HG03159 (cell line): ENCODE measurements at regions not wholly inside any gene's neighbourhood (a gene's known extent, or its start where the extent isn't known, plus 50 kb on each side); places are given as distances from the start of the nearest gene placed in this dataset.

Experiments
- ATAC-seq: cut with Tn5 transposase; IDR thresholded peaks from one replicate; pipeline ENCODE4 v1.9.1; 2021; ENCODE audit warnings: mild to moderate bottlenecking, moderate library complexity; ENCODE audit not compliant: unreplicated experiment

DNA sequence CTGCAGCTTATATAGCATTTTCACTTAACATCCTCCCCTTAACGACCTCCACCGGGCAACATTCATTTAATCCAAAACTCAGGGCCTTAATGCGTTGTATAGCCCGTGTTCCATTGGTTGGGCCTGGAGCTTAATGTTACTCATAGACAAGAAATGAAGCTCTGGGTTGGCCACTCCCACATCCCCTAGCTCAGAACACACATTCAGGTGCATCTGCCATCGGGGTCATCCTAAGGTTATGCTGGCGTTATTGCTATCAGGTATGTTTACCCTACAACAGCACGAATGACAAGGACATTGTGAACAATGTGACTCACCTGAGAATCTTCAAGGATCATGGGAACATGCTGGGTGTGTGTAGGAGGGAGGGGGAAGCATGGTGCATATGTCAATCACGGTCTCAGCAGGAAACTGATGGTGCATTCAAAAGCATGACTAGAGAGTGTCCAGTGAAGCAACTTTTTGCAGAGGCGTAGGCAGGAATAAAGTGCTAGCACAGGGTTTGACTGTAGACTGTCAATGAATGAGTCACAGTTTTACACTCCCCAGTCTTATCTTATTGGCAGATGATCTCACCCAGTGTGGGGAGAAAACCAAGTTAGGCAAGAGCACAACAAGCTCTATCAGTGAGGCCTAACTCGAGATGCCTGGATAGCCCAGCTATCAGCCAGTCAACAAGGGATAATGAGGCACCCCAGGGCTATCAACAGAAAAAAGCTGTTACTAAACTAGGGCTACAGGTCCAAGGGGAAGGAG lies 402.1 kb upstream of the MCTP2 start:
- ATAC-seq, result no peak

DNA sequence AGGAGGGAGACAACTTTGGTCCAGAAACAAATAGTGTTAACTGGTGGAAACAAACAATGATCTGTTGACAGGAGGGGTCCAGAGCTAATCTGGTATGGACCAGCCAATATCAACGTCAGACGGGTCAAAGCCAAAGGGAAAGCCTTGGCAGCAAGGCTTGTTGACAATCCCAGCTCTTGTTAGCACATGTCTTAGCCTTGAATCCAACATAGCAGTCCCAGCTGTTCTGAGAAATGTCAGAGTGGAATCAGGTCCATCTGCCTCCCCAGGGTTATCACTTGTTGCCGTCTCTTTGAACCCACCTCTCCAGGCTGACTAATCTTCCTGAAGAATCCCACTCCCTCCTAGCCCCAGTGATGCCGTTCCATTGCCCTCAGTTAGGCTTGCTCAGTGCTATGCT lies 404.6 kb upstream of the MCTP2 start:
- no peak for ATAC-seq

DNA sequence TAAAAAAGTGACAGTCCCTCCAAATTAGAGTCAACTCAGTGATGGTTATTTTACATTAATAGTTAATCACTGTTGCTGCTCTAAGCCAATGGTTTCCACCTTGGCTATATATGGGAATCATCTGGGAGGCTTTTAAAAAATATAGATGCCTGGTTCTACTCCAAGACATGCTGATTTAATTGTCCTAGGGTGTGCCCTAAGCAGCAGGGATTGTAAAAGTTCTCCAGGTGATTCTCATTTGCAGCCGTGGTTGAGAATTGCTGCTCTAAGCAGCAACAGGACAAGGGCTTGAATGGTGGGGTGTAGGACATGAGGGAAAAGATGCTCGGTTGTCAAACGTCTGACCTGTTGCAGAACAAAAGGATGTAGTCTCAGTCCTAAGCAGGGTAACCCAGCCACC lies 405.1 kb upstream of the MCTP2 start:
- ATAC-seq, result no peak

DNA sequence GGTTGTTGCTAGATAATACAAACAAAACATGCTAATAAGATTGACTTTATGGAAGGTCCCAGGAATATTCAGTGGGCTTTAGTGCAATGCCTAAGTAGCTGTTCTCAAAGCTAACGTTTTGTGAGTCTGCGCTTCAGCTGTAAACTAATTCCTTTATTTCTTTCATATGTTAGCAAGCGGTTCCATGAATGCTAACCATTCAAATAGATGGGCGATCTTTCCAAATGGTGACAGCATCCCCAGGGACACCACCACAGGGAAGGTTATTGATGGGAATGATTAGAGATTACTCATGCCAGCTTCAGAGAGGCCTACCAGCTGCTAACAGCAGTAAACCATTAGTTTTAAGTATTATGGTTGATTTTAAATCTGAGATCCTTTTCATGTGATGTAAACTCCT lies 405.7 kb upstream of the MCTP2 start:
- no peak for ATAC-seq

DNA sequence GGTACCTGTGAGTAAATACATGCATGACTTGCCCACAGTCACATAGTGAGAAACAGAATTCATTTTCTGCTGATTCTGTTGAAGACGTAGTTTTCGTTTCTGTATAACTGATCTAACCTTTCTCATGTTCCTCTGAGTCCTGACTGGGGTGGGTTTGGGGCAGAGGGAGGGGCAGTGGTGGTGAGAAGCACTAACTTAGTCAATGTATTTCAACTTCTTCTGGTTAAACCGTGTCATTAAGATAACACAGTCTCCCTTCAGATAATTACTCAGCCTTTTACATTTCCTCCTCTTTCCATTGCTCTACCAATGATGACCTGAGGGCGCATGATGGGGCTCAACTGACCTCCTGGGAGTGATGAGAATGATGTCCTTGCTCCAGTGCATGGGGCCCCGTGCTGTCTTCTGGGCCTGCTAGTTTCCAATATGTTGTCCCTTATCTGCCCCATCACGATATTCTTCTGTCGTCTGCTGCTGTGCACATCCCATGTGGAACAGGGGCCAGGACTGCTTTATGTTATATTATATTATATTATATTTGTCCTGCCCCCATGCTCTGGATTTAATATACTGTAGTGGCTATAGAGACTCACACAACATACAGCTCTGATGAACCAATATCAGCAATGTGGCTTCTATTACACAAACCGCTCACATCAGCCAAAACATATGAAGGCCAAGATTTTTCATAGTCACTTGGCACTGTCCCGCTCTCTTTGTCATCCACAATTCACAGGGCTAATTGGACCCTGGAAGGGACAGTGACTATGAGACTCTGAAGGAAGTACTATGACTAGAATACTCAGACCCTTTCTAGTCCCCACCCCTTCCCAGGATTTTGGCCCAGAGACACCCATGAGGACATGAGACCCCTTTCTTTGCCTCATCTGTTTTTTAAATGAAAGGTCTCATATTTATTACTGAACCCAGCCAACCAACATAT lies 407.1 kb upstream of the MCTP2 start:
- ATAC-seq, result no peak

DNA sequence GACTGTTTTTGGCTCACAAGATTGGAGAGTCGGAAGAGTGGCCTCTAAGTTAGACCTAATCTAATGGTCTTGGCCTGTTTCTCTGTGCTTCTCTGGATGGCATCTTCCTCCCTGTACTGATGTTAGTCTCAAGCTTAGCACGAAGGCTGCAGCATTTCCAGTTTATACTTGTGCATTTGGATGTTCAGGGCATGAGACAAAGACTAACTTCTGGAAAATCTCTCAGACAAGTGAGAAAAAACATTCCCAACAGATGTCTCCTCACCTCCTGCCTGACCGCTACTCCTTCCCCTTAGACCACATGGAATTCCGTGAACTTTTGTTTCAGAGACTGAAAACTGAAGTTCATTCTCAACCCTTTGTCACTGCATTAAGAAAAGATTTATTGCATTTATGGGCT lies 410.8 kb upstream of the MCTP2 start:
- no peak for ATAC-seq

DNA sequence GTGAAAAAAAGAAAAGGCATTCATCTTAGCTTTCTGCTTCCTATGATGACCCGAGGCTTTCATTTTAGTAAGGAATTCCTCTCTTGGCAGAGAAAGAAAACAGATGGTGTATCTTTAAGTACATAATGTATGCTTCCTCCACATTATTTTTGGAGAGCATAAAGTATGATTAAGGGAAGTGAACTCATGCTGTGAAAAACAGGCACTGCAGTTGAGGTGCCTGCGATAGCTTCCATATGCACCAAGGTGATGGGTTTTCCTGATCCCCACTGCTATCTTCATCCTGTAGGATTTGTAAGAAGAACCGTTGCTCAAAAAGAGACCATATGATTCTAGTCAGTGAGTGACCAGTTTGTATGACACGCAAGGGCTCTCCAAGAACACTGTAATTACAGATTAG lies 411.5 kb upstream of the MCTP2 start:
- ATAC-seq, result no peak

DNA sequence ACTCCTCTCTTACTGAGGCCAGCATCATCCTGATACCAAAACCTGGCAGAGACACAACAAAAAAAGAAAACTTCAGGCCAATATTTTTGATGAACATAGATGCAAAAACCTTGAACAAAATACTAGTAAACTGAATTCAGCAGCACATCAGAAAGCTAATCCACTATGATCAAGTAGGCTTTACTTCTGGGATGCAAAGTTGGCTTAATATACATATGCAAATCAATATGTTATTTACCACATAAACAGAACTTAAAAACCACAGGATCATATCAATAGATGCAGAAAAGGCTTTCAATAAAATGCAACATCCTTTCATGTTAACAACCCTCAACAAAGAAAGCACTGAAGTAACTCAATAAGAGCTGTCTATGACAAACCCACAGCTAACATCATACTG lies 414.5 kb upstream of the MCTP2 start:
- no peak for ATAC-seq

DNA sequence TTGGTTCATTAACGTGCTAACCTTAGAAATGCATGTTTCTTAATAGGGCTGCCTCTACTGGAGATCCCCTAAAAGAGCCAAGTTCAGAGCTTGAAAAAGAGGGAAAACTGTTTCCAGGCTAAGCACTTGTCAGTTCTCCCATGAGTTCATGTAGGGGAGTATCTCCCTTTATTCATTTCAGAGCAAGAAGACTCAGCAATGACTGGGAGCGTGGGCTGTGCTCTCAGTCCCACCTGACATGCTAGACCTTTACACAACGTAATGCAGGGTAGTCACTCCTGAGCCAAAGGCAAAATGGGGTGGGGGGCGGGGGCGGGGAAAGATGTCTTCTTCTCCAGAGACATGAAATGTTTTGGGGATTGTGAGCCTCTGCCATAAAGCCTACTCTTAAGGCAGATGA lies 420.1 kb upstream of the MCTP2 start:
- ATAC-seq, result no peak

DNA sequence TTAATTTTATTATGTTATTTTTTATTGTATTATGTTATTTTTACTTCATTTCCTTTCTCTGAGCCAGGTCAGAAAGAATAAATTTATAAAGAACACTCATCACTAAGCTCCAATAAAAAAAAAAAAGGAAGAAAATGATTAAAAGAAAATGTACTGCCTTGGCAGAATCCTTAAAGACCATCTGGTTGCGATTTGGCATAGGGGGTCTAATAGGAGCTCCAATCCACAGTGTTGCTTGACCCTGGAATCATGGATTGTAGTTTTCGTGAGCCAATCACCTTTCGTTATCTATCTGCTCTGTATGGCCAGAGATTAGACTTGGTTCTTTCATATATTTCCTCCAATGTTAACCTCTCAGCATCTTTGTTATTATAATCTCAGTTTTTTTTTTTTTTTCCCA lies 421.8 kb upstream of the MCTP2 start:
- no peak for ATAC-seq

DNA sequence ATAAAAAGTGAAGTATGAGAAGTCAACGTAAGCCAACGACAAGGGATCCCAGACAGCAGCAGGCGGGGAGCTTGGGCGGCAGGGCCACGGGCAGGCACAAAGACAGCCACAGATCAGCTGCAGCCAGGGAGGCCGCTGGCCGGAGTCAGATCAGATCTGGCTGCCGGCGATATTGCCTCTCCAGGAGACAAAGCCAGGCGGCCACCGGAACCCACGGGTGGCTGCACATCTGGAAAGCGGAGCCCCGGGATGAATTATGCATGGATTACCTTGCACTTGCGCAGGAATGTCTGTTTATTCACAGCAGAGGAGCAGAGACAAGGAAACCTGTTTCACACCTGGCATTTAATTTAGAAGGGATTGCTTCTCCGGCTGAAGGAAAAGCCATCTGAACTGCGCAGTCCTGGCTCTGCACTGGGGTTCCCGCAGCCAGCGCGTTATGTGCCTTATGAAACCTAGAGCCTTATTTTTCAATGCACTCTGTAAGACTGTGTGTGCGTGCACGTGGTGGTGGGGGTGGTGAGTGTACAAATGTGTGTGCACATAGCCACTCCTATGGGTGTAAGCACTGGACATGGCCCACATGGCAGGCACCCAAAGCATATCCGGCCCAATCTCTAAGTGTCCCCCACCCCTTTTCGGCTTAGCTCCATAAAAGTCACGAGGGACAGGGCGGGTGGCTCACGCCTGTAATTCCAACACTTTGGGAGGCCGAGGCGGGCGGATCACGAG lies 427.8 kb upstream of the MCTP2 start:
- ATAC-seq, result no peak

DNA sequence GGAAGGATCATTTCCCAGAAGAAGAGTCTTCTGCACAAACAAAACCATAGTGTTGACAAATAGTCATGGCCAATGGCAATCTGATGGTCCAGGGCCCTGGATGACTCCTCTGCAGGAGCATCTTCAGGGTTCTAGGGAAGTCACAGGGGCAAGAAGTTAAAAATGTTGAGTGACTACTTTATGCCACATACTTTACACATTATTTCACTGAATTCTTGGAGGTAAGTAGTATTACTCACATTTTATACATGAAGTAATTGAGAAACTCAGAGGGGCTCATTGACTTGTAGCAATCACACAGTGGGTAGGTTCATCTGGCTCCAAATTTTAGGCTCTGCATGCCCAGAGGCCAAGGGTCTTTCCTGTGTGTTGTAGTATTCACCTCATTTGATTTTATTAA lies 430.2 kb upstream of the MCTP2 start:
- no peak for ATAC-seq

DNA sequence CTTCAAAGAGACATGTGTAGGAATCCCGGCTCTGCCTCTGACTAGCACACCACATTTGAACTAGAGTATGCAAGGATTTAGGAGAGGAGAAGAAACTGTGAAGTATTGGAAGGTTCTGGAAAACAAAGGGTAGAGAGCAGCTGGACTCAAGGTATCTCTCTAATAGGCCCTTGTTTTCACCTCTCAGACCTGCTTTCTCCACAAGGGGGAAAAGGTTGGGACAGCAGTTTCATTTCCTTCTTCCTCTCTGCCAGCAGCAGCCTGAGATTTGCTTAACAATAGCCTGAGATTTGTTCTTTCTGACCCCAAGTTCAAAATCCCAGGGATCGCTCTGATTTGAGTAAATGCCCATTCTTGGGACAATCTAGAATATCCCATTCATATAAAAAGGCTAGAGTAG lies 430.6 kb upstream of the MCTP2 start:
- no peak for ATAC-seq

DNA sequence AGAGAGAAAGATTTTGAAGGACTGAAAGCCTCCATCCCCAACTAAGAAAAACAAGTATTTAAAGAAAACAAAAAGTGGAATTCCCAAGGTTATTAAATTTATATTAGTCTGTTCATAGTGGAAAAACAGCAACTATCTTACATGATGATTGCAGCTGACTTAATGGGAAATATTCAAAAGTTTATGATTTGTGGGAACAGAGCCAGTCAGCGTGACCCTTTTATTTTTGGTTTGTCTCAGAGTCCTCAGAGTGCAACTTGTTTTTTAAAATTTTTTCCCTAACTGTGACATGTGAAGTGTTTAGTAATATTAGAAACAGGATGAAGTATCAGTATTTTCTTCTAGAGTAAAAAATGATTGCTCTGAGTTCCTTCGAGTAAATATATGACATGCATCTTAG lies 441.9 kb upstream of the MCTP2 start:
- ATAC-seq, result no peak

DNA sequence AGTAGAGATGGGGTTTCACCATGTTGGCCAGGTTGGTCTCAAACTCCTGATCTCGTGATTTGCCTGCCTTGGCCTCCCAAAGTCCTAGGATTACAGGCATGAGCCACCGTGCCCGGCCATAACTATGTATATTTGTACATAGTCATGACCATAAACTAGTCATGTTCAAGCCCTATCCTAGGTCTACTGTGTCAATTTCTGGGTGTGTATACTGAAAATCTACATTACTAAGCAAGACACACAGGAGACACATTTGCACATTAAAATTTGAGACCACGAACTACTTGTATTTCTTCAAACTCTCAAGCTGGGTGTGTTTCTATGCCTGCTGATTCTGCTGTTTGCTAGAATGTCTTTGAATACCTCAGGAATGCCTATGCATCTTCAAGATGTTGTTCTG lies 451.3 kb upstream of the MCTP2 start:
- ATAC-seq, result no peak

DNA sequence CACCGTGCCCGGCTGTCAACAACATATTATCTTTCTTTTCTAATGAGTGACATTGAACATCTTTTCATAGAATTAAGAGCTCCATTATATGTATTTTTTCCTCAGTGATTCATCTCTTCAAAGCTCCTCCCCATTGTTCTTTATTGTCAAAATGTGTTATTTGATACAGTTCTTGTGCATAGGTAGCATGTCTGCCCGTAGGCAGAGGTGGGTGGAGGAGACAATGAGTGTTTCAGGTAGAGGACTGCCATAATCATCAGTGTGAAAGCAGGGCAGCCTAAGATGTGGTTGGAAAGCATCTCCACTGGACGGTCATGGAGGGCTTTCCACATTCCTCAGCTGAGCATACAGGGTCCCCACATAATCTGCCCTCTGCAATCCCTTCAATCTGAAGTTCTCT lies 452.0 kb upstream of the MCTP2 start:
- no peak for ATAC-seq

DNA sequence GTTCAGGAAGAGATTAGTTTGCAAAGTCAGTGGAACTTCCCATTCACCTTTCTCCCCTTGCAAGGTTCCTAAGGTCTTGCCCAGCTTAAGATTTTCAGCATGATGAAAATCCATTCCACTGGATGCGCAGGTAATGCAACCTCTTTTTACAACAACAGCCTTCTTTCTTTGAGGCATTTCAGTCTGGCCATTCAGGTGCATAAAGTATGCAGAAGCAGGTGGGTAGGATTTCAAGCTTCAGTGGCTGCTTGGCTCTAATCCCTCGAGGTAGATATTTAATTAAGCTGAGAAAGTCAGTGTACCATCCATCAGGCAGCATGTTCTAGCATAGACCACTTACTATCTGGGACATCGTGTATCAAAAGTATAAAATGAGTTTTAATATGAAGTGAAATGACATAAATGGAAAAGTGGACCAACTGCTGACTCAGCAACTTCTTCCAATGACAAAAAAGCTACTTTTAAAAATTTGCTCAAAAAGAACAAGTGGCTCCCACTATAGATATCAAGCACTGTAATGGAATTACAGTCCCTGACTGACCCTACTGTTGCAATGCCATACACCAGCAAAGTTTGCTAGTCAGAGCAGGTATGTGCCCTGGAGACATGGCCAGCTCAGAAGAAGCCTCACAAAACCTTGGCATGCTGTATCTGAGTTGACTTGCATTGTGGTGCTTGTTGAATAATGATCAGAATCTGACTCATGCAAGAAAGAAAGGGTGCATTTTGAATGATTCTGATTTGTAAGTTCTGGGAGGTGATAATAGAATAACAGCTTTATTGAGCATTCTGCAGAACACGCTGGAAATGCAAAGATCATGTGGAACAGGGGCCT lies 459.9 kb upstream of the MCTP2 start:
- no peak for ATAC-seq

DNA sequence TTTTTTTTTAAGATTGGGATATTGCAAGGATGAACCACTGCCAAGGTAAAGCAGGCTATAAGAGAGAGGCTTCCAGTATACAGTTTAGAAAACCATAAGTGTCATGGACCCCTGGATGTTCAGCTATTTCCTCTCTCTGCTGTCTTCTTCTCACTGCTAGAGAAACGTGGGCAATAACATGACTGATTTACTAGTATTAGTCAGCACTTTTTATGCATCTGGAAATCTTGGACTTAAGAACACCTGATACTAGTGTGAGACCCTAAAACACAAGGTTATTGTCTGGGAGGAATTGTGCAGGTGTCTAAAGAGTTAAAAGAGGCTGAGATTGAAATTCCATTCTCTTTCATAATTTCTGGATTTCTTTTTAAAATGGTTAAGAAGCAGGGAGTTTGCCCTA lies 460.6 kb upstream of the MCTP2 start:
- ATAC-seq, result no peak

DNA sequence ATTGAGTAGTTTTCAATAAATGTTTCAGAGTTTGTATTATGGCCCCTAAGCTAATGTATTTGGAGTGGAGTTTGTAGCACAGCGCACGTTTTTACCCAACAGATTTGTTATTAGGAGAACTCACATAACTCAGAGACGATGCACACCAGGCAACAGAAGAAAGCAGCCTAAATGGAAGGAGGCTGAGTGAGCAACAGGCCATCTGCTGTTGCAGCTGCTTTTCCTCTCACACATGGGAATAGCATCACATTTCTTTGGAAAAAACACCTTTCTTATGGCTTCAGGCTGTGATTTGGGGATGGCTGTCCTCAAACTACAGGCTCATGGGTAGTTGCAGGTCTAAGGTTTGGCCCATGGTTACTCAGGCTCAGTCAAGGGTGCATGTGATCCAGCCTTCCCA lies 469.3 kb upstream of the MCTP2 start:
- no peak for ATAC-seq

DNA sequence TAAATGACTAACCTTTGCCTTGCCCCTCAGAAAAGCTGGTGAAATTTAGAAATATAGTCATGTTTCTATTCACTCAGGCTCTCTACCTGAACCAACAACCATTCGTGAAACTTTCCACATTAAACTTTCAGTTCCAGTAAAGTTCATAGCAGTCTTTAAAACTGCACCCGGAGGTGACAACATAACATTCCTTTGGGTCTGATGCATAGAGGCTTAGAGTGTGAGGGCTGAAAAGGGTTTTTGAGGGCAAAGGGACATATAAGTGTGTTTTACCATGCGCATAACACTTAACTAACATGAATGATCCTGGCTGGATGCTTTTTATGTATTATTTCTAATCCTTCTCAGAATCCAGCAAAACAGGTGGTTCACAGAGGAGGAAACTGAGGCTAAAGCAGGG lies 471.7 kb upstream of the MCTP2 start:
- no peak for ATAC-seq

DNA sequence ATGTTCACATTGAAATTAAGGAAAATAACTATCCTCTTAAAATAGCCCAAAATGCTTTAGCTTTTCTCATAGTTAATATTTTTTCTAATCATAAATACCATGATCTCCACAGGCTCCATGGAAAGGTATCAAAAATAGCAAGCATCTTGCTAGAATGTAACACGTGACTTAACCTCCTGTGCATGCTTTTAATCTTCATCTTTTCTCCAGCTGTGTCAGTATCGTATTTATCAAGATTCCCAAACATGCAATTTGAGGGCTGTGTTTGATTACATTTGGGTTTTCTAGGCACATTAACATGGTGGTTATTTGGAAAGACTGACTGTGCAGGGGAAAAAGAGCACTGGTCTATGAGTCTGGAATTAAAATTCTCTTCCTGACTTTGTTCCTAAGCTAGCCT lies 472.5 kb upstream of the MCTP2 start:
- ATAC-seq, result no peak
